Mesendoderm (in vitro differentiated cells): ENCODE measurements at regions not wholly inside any gene's neighbourhood (a gene's known extent, or its start where the extent isn't known, plus 50 kb on each side); places are given as distances from the start of the nearest gene placed in this dataset.

Source experiments
- DNase-seq: peaks from one replicate; pipeline ENCODE4 v3.0.0; 2013
- H2AK5ac ChIP-seq: 2 replicates; pipeline ENCODE4 v1.6.1; 2013; ENCODE audit warnings: low read length, inconsistent platforms
- H2BK120ac ChIP-seq: 2 replicates; pipeline ENCODE4 v1.6.1; 2013; ENCODE audit warnings: low read depth, mild to moderate bottlenecking, low read length, moderate library complexity, mixed read lengths
- H2BK15ac ChIP-seq: replicated peaks from 2 replicates; pipeline ENCODE4 v1.6.1; 2013; ENCODE audit warnings: low read depth, mild to moderate bottlenecking, moderate library complexity
- H2BK5ac ChIP-seq: 2 replicates; pipeline ENCODE4 v1.6.1; 2013; ENCODE audit warnings: low read length, inconsistent platforms
- H3K18ac ChIP-seq: 2 replicates; pipeline ENCODE4 v1.6.1; 2013; ENCODE audit warnings: mild to moderate bottlenecking, low read length, mixed read lengths
- H3K23ac ChIP-seq: one replicate; pipeline ENCODE4 v1.6.1; 2013; ENCODE audit warnings: low read length
- H3K27ac ChIP-seq: 2 replicates; pipeline ENCODE4 v1.5.1; 2013; ENCODE audit warnings: low read depth, mild to moderate bottlenecking, inconsistent platforms, low read length, moderate library complexity
- H3K27me3 ChIP-seq: 2 replicates; pipeline ENCODE4 v1.6.1; 2013; ENCODE audit warnings: low read length, control low read depth, mild to moderate bottlenecking, inconsistent platforms; ENCODE audit not compliant: insufficient read depth, poor library complexity
- H3K36me3 ChIP-seq: 2 replicates; pipeline ENCODE4 v1.6.1; 2013; ENCODE audit warnings: low read length, inconsistent platforms; ENCODE audit not compliant: control insufficient read depth, insufficient read depth
- H3K4ac ChIP-seq: one replicate; pipeline ENCODE4 v1.6.1; 2013; ENCODE audit warnings: low read depth, mild to moderate bottlenecking, low read length, moderate library complexity
- H3K4me1 ChIP-seq: 2 replicates; pipeline ENCODE4 v1.6.1; 2013; ENCODE audit warnings: low read depth, low read length, inconsistent platforms; ENCODE audit not compliant: control insufficient read depth
- H3K4me2 ChIP-seq: 2 replicates; pipeline ENCODE4 v1.6.1; 2013; ENCODE audit warnings: low read length
- H3K4me3 ChIP-seq: 2 replicates; pipeline ENCODE4 v1.5.1; 2013; ENCODE audit warnings: mild to moderate bottlenecking, low read length
- H3K56ac ChIP-seq: one replicate; pipeline ENCODE4 v1.6.1; 2013; ENCODE audit warnings: low read length
- H3K79me1 ChIP-seq: 2 replicates; pipeline ENCODE4 v1.6.1; 2013; ENCODE audit warnings: low read length, inconsistent platforms
- H3K79me2 ChIP-seq: 2 replicates; pipeline ENCODE4 v1.6.1; 2013; ENCODE audit warnings: mild to moderate bottlenecking, low read length; ENCODE audit not compliant: control insufficient read depth, insufficient read depth
- H3K9ac ChIP-seq: 2 replicates; pipeline ENCODE4 v1.6.1; 2013; ENCODE audit warnings: low read length, inconsistent platforms
- H4K5ac ChIP-seq: one replicate; pipeline ENCODE4 v1.6.1; 2013; ENCODE audit warnings: low read length
- H4K8ac ChIP-seq: one replicate; pipeline ENCODE4 v1.6.1; 2013; ENCODE audit warnings: low read depth, mild to moderate bottlenecking, control low read depth, low read length, moderate library complexity
- WGBS: extraction: QIAGEN DNeasy Blood & Tissue Kit; methylation state at CpG from one replicate; pipeline ENCODE4 v1.1.7; 2013; ENCODE audit warnings: low lambda C conversion rate, missing lambda C conversion rate; ENCODE audit not compliant: insufficient coverage; ENCODE audit errors: extremely low coverage; 5-methylcytosine and 5-hydroxymethylcytosine counted together

DNA sequence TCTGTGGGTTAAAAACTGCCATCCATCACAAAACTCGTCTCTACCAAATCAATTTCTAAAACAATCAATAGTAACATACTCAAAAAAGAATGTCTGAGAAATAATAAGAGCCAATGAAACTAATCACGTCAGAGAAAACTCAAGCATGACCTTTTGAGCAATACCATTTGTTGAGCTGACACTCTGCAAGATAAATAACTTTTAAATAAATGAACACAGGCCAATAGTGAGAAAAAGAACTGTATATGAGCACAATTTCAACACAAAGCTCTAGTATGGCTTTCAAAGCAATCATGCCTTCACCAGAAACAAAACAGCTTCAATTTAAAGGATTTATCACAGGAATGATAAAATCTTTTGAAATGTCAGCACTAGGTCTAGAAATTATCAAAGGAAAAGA lies 249.2 kb upstream of the SETMAR start:
- Histone ChIP-seq H2BK15ac (no peak overlapping the region), H3K36me3 (no peaks in the 10 kb centered on the region), H3K27me3 (no peaks in the 10 kb centered on the region), H3K4me1 (no peaks in the 10 kb centered on the region), H3K9ac (no peak overlapping the region), H2BK5ac (no peak overlapping the region), H3K23ac (no peak overlapping the region), H3K4ac (no peak overlapping the region), H4K8ac (no peak overlapping the region), H3K4me3 (no peak overlapping the region), H3K79me2 (no peaks in the 10 kb centered on the region), H3K27ac (no peak overlapping the region), H4K5ac (no peak overlapping the region), H3K79me1 (no peaks in the 10 kb centered on the region), H3K4me2 (no peak overlapping the region), H3K18ac (no peak overlapping the region), H2AK5ac (no peak overlapping the region), H2BK120ac (no peak overlapping the region), H3K56ac (no peak overlapping the region)
- no peak for DNase-seq
- WGBS: 100% methylated on average over 1 of the region's 2 CpGs

DNA sequence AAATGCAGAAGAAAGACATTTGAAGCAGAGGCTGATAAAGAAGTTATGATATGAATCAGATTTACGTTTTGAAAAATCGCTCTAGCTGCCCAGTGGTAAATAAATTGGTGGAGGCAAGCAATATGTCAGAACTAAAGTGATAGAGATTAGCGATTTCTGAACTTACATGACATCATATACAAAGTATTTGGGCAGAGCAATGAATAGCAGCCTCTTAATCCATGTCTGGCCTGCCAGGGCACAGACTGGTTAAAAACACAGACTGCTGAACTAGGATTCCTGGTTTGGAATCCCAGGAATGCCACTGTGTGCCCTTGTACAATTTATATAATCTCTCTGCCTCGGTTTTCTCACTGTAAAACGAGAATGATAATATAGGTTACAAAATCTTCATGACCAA lies 243.1 kb upstream of the SETMAR start:
- Histone ChIP-seq H3K27me3 (no peaks in the 10 kb centered on the region), H2AK5ac (no peak overlapping the region), H2BK15ac (no peak overlapping the region), H3K79me2 (no peaks in the 10 kb centered on the region), H3K27ac (no peak overlapping the region), H3K18ac (no peak overlapping the region), H3K23ac (no peak overlapping the region), H3K4me3 (no peak overlapping the region), H2BK120ac (no peak overlapping the region), H4K5ac (no peak overlapping the region), H2BK5ac (no peak overlapping the region), H3K4ac (no peak overlapping the region), H3K4me2 (no peak overlapping the region), H3K36me3 (no peaks in the 10 kb centered on the region), H3K56ac (no peak overlapping the region), H4K8ac (no peak overlapping the region), H3K79me1 (no peaks in the 10 kb centered on the region), H3K4me1 (no peaks in the 10 kb centered on the region), H3K9ac (no peak overlapping the region)
- WGBS: no CpG with 5 or more reads among the region's 5 CpGs
- peak; percentile 52 for DNase-seq

- no CpG with 5 or more reads among the region's 1 CpG for WGBS
- Histone ChIP-seq H3K9ac (no peak overlapping the region), H3K27ac (no peak overlapping the region), H3K4me3 (no peak overlapping the region), H3K79me1 (no peaks in the 10 kb centered on the region), H4K8ac (no peak overlapping the region), H3K4ac (no peak overlapping the region), H3K36me3 (no peaks in the 10 kb centered on the region), H3K4me2 (no peak overlapping the region), H3K56ac (no peak overlapping the region), H3K4me1 (peaks cover under 1% of the 10 kb centered on the region), H2BK120ac (no peak overlapping the region), H3K23ac (no peak overlapping the region), H2BK15ac (no peak overlapping the region), H4K5ac (no peak overlapping the region), H3K18ac (no peak overlapping the region), H3K79me2 (no peaks in the 10 kb centered on the region), H2BK5ac (no peak overlapping the region), H3K27me3 (no peaks in the 10 kb centered on the region), H2AK5ac (no peak overlapping the region)
- no peak for DNase-seq
Measured at GRCh38 chr3:4060603-4061002, 242.6 kb upstream of the SETMAR start.

GRCh38 chr3:4061195-4061594 lies 242.0 kb upstream of the SETMAR start:
- no peaks in the 10 kb centered on the region for H3K36me3 ChIP-seq
- H3K27ac ChIP-seq: no peak overlapping the region
- no peak overlapping the region for H3K4ac ChIP-seq

DNA sequence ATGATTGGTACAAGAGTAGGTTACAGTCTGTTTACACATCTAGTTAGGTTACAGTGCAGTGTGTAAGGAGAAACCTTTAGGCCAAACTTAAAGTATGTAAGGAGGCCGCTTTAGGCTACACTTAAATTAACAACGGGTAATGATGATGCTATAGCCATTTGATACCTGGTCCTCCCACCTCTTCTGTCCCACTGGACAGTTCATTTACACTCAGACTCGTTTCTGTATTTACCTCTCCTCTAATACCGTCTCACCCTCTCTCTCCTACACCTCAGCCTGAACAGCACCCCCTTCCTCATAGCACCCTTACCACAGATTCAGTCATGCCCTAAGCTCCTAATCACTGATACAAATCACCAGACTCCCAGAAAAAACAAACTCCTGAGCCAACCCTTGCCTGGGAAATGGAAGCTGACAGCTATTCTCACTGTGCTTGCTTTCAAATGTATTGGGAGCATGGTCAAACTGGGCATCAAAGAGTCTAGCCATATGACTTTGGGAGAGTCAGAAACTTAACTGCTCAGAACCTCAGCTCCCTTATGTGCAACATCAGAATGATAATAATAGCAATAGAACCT lies 241.3 kb upstream of the SETMAR start:
- H3K27me3 ChIP-seq: no peaks in the 10 kb centered on the region
- H3K9ac ChIP-seq: no peak overlapping the region
- no CpG with 5 or more reads among the region's 4 CpGs for WGBS
- no peak overlapping the region for H4K5ac ChIP-seq
- H2BK120ac ChIP-seq: no peak overlapping the region
- no peaks in the 10 kb centered on the region for H3K79me2 ChIP-seq
- no peak overlapping the region for H2AK5ac ChIP-seq
- H4K8ac ChIP-seq: no peak overlapping the region
- no peaks in the 10 kb centered on the region for H3K79me1 ChIP-seq
- H3K4me1 ChIP-seq: peaks cover 3% of the 10 kb centered on the region
- H3K23ac ChIP-seq: no peak overlapping the region
- no peak for DNase-seq
- no peak overlapping the region for H3K56ac ChIP-seq
- H3K4ac ChIP-seq: no peak overlapping the region
- no peak overlapping the region for H2BK5ac ChIP-seq
- no peak overlapping the region for H3K27ac ChIP-seq
- no peak overlapping the region for H3K18ac ChIP-seq
- no peak overlapping the region for H2BK15ac ChIP-seq
- no peak overlapping the region for H3K4me2 ChIP-seq
- no peak overlapping the region for H3K4me3 ChIP-seq
- no peaks in the 10 kb centered on the region for H3K36me3 ChIP-seq

More at GRCh38 chr3:4061195-4061594, 242.0 kb upstream of the SETMAR start:
- Histone ChIP-seq H3K23ac (no peak overlapping the region), H3K18ac (no peak overlapping the region), H2BK120ac (no peak overlapping the region), H3K9ac (no peak overlapping the region), H3K4me3 (no peak overlapping the region), H4K5ac (no peak overlapping the region), H2AK5ac (no peak overlapping the region), H3K79me2 (no peaks in the 10 kb centered on the region), H3K4me2 (no peak overlapping the region), H3K79me1 (no peaks in the 10 kb centered on the region), H2BK5ac (no peak overlapping the region), H3K27me3 (no peaks in the 10 kb centered on the region), H3K56ac (no peak overlapping the region), H2BK15ac (no peak overlapping the region), H4K8ac (no peak overlapping the region), H3K4me1 (peaks cover 3% of the 10 kb centered on the region)
- DNase-seq: no peak

- no peak overlapping the region for H3K4ac ChIP-seq
- no peak overlapping the region for H3K56ac ChIP-seq
- H3K23ac ChIP-seq: no peak overlapping the region
- H3K79me2 ChIP-seq: no peaks in the 10 kb centered on the region
- H3K27ac ChIP-seq: no peak overlapping the region
- no peak overlapping the region for H3K18ac ChIP-seq
- no peak overlapping the region for H3K4me3 ChIP-seq
- no peak overlapping the region for H2BK120ac ChIP-seq
- no peak overlapping the region for H4K8ac ChIP-seq
- no peak overlapping the region for H2BK15ac ChIP-seq
- no peaks in the 10 kb centered on the region for H3K36me3 ChIP-seq
- H3K79me1 ChIP-seq: no peaks in the 10 kb centered on the region
- DNase-seq: no peak
- peaks cover 3% of the 10 kb centered on the region for H3K4me1 ChIP-seq
- no CpG with 5 or more reads among the region's 1 CpG for WGBS
- no peaks in the 10 kb centered on the region for H3K27me3 ChIP-seq
- no peak overlapping the region for H3K4me2 ChIP-seq
- no peak overlapping the region for H2AK5ac ChIP-seq
- no peak overlapping the region for H2BK5ac ChIP-seq
- H3K9ac ChIP-seq: no peak overlapping the region
- H4K5ac ChIP-seq: no peak overlapping the region
Measured at GRCh38 chr3:4062621-4063020, 240.5 kb upstream of the SETMAR start.
